Umbilical cord (tissue), 1 donor: ENCODE measurements at regions not wholly inside any gene's neighbourhood (a gene's known extent, or its start where the extent isn't known, plus 50 kb on each side); places are given as distances from the start of the nearest gene placed in this dataset.
A peak's percentile ranks its signal among the peaks of the same experiment; 100 is the strongest.
"Not testable (repeated sequence)": the region's sequence is repeated elsewhere in the genome, so short reads cannot be mapped to it uniquely, and the experiment has no call there.

Experiments used
- DNase-seq: peaks from one replicate; pipeline ENCODE4 v3.0.0-alpha.2; 2015; ENCODE audit warnings: low spot score

GRCh38 chr6:5838656-5839396 lies 167.9 kb downstream of the NRN1 start:
- DNase-seq: no peak

GRCh38 chr6:5837323-5837722 lies 169.4 kb downstream of the NRN1 start:
- DNase-seq: no peak

GRCh38 chr6:5836597-5836996 lies 170.1 kb downstream of the NRN1 start:
- not testable (repeated sequence) for DNase-seq

- no peak for DNase-seq
Observed at GRCh38 chr6:5833120-5833519, 173.6 kb downstream of the NRN1 start.

GRCh38 chr6:5832668-5833067 lies 174.1 kb downstream of the NRN1 start:
- DNase-seq: no peak

- peak; percentile 11 for DNase-seq
Observed at GRCh38 chr6:5831219-5831862, 175.4 kb downstream of the NRN1 start.

GRCh38 chr6:5828296-5828695 lies 178.4 kb downstream of the NRN1 start:
- DNase-seq: no peak

GRCh38 chr6:5827056-5827904 lies 179.4 kb downstream of the NRN1 start:
- no peak for DNase-seq

- not testable (repeated sequence) for DNase-seq
Observed at GRCh38 chr6:5824382-5824983, 182.2 kb downstream of the NRN1 start.
